ENCODE measurements at regions not wholly inside any gene's neighbourhood (a gene's known extent, or its start where the extent isn't known, plus 50 kb on each side); places are given as distances from the start of the nearest gene placed in this dataset.

DNA sequence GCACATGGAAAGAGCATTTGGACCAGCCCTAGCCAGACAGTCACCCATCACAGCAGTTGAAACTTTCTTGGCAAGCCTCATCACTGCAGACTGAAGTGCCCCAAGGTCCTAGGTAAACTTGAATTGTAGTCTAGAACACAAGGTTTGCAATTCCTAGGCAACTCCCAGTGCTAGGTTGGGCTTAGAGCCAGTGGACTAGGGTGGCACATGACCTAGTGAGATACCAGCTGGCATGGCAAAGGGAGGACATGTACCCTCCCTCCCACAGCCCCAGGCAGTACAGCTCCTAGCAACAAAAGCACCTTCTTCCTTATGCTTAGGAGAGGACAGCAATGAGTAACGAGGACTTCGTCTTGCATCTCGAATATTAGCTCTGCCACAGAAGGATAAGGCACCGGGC is 889.5 kb downstream of the JRKL start:
- DNase-seq (ENCODE audit: low spot score): no peak

DNA sequence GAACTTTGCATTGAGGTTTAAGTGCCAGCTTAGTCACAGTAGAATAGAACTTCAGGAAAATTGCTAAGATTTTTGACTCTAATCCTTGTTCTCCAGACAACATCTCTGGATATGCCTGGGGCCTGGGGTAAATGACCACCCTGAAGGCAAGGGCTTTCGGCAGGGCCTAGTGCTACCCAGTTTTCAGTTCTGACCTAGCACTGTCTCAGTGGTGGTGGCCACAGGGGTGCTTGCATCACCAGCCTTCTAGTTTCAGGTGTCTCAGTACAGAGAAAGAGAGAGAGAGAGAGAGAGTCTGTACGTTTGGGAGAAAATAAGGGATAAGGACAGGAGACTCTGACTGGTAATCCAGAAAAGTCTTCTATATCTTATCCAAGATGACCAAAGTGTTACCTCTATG is 890.5 kb downstream of the JRKL start:
- DNase-seq (ENCODE audit: low spot score): no peak

DNA sequence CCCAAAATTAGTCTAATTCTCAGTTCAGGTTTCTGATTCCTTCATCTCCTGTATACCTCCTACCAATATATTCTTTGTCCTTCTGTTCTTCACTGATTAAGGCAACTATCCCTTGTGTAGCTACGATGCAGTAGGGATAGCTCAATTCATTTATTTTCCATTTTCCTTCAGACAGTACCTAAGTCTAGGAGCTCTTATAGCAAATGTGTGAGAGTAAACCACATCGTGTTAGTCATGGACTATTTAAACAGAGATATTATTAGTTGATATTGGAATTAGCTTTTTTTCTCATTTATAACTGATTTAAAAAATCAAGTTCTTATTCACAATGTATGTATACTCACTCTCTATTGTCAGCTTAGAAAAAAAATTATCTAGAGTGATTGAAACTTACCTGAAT is 900.0 kb downstream of the JRKL start:
- DNase-seq (ENCODE audit: low spot score): no peak

DNA sequence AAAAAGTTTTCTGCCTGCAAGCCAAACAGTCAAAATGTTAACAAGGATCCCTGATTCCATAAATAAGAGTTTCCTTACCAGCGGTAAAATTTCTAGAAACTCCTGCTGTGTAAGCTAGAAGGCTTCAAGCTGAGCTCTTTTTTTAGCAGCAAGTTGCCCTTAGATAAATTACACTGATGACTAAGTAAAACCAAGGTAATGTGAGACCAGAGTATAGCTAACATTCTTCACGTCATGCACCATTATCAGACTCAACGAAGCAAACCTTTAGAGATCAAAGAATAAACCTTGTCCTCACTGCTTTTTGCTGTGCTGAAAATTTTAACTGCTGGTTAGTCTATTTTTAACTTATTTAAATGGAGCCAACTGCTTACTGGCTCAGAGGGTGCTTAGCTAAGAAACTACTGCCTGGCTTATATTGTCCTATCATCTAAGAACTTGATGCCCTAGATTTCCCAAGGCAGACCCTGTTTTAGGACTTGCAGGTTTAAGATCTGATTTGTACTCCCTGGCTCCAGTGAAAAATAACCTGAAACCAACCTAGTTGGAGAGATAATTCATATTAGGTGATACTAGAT is 900.7 kb downstream of the JRKL start:
- DNase-seq (ENCODE audit: low spot score): no peak

DNA sequence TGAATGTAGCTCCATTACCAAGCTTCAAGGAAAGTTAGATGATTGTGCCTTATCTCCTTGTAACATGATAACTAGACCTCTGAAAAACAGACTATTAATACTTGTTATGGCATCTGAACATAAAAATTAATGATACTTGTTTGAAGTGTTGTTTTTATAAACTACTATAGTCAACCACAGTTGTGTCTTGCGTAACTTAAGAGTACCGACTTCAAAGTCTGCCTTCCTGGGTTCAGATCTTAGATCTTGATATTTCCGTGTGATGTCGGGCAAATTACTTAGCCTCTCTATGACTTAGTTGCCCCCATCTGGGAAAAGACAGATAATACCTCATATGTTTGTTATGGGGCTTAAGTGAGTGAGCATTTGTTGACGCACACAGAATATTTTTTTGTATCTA is 906.5 kb downstream of the JRKL start:
- no peak for DNase-seq (ENCODE audit: low spot score)

DNA sequence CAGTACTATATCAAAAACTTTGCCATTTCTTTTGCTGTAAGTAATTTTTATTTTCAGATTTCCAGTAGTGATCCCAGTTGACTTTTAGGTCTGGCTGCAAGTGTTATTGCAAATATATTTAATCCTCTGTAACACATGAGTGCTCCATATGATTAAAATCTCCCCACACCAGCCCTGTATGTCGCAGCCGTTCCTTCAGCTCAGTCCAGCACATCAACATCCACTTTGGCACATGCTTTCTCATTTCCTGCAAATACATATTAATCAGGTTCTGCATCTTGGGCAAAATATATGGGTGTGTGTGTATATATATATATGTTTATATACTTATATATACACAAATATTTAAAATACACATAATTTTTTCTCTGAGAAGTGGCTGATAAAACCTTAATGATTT is 919.5 kb downstream of the JRKL start:
- no peak for DNase-seq (ENCODE audit: low spot score)

DNA sequence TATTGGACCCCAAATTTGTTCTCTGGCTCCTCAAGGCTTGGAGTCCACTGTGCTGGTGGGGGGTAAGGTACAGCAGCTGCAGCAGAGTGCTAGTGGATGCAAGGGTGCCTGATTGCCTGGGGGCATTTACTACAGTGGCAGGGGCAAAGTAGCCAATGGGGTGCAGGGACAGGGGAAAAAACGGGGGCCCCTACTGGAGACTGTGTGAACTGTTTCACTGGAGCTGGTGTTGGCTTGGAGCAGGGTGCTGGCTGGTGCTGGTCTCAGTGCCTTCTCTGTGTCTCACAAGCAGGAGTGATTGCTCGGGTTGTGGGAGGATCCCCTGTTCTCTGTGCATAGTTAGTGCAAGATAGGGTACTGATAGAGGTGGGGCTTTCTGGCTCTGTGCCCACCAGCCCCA is 935.9 kb downstream of the JRKL start:
- DNase-seq (ENCODE audit: low spot score): no peak

DNA sequence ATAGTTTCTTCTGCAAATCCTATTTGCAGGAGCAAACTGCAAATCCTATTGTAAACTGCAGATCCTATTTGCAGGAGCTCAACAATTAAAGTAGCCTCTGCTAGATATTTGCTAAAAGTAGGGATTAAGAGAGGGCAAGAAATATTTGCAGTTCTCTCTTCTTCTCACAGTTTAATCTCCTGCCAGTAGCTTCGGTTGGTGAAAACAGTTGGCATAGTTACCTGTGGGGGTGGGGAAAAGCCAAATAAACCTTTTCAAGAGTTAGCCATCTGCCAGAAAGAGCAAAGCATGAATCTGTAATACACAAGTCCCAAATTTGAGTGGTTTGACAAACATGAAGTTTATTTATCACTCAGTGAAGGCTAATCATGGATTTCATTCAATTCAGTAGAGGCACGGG is 942.5 kb downstream of the JRKL start:
- DNase-seq (ENCODE audit: low spot score): no peak

DNA sequence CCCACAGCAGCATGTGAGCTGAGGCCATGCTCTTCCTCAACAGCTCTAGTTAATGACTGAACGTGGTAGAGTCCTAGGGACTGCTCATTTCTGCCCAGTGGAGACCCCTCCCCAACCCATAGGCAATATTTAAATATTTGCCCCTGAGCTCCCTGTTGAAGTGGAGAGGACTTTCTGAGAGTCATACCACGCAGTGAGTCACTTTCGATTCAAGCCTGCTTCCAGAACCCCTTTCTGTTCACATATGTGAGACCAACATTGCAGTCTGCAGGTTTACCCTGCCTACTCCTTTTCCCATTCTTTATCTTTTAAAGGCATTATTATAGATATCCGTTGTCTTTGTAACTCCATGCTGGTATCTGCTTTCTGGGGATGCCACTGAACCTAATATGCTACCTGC is 946.3 kb downstream of the JRKL start:
- no peak for DNase-seq (ENCODE audit: low spot score)

DNA sequence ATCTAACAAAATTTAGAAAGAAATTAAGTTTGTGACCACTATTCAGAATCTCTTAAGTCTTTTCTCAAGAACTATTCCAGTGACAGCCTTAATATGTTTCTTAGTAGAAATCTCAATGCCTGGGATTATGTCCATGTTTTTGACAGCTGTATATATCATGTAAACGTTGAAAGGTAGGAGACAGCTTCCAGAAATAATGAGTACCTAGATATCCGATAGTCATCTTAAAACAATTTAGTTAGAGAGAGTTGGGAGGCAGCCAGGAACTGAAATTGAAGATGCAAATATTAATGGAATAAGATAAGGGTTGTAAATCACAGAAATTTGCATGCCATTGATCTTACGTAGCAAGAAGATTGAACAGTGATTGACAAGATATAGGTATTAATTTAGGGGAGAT is 955.2 kb downstream of the JRKL start:
- DNase-seq (ENCODE audit: low spot score): no peak

DNA sequence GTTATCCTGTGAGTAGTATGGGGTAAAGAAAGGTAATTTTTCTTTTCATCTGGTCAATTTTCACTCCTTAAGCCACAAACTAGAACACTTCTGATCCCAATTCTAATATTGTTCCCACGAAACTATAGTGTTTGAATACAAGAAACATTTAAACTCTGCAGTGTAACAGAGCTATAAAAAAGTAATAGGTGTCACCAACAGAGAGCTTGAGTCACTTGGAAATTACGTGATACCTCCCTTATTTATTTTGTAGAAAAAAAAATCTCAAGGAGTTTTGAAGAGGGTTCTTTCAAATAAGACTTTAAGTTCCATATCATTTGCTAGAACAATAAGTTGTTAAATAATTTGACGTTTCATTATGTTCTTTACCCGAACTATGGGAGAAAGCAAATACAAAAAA is 959.4 kb downstream of the JRKL start:
- no peak for DNase-seq (ENCODE audit: low spot score)

DNA sequence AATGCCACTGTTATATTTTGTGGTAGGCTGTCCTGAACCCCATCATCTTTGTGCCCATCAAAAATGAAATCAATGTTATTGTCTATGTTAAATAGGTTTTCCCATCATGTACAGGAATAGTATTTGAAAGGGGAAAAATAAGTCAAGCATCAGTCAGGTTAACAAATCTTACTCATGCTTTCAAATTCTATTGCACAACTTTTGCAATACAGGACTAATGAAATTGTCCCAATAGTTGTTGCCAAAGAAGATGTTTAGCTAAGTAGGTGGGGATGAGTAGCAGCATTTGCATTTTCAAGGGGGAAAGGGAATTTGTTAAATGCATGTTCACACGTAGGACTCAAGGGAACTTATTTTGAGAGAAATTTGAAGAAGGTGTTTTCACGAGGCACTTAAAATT is 962.1 kb downstream of the JRKL start:
- DNase-seq (ENCODE audit: low spot score): no peak

DNA sequence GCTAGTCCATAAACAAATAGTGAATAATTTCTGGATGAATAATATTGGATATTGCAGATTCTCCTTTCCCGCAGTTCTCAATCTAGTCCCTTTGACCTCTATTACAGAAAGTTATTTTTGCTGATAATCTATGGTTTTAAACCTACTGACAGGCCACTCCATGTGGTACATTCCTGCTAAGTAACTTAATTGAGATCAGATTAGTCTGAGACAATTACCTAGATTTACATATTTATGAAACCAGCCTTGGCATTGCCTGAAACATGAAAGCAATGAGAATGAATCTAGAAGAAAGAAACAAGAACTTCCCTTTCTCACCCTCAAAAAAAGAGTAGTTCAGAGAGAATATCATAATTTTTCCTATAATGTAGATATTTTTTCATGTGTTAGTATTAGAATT is 964.2 kb downstream of the JRKL start:
- no peak for DNase-seq (ENCODE audit: low spot score)

DNA sequence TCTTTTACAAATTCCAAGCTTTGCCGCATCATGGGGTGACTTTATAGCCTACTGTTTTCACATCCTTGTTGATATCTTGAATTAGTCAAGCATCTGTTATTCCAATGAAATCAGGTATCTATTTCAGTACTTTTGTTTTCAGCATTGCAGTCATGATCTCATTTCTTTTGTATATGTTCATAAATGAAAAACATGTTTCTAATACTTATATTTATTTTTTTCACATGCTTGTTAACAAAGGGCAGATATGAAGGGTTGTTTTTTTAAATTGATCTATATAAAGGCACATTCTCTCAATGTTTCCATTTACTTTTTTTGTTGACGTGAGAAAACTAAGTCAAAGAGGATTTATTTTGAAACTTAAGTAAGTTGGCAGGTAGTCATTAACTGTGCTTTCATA is 964.8 kb downstream of the JRKL start:
- DNase-seq (ENCODE audit: low spot score): no peak

DNA sequence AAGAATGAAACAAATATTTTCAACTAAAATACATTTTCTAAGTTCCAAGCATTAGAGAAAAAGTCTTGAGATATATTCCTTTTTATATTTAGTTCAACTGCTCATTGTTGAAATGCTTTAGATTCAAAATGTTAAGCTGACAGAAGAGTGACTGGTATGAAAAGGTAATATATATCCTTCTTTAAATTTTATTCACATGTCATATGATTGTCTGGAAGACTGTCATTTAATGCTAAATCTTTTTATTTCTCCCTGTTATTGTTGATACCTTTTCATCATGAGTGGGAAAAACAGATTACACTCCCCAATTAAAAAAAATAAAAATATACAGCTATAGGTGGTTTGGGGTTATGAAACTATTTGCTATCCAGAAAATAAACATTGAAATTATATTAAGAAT is 965.4 kb downstream of the JRKL start:
- no peak for DNase-seq (ENCODE audit: low spot score)

DNA sequence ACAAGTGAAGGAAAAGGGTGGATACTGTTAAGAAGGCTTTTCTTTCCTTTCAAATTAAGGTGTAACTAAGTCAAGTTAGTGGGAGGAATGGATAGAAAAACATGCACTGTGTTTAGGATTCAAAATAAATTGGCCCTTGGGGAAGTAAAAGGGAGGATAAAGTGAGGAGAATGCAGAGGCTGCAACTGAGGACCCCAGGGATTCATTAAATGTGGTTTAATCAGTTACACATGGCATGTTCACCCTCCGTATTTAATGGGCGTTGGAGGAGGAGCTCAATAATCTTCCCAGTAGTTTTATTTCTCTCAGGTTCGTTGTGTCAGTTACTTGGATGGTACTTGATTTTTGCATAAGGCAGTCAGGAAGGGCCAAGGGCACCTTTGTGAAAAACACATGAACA is 966.3 kb downstream of the JRKL start:
- DNase-seq (ENCODE audit: low spot score): no peak

DNA sequence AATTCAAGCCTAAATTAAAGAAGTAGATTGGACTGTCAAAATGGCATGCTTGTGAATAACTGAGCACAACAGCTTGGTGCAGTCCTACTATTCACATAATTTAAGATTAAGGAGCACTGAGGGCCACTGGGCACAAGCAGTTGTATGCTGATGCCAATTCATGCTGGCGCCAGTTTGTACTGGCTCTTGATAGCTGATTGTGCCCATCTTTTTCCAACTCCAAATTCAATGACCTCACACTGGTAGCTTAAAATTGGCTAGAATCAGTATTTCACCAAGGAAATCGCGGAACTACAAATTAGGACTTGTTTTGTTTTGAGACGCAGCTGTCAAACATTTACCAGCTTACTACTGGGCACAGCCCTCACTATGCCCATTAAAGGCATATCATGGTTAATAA is 969.2 kb downstream of the JRKL start:
- DNase-seq (ENCODE audit: low spot score): no peak

DNA sequence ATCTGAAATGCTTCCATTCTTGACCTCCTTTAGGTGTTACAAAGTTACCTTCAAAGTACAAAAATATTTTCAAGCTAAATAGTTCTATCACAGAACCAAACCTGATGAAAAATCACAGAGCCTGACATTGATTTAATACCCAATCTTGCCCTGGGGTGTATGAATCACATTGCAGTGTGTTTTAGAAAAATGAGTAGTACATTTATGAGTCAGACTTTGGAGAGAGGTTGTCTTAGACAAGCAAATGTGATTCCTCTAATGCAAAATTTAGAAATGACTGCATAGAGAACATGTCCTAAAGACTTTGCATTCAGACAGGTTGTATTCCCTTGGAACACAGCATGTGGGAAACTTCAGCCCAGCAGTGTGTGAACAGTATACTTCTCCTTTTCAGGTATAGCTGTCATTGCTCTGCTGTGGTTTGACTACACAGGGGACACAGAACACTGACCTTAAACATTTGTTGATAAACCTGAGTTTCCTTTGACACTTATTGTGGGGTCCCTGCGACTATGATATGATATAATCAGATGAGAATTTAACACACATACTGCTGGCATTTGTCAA is 972.1 kb downstream of the JRKL start:
- no peak for DNase-seq (ENCODE audit: low spot score)

DNA sequence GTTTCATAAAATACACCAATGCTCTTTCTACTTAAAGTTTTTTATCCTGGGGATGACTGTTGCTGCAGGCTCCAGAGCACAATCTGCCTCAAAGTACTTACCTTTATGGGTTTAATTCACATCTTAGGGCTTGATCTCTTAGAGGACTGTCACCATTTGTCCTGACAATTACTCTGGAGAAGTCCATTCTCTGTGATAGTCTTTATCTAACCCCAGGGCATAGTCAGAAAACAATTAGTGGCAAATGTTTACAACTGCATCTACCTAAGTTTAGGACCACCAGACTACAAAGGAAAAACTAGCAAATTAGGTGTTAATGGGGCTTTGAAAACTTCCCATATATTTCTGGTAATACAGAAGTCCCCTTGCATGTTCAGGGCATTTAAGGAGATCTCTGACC is 973.5 kb downstream of the JRKL start:
- DNase-seq (ENCODE audit: low spot score): no peak

DNA sequence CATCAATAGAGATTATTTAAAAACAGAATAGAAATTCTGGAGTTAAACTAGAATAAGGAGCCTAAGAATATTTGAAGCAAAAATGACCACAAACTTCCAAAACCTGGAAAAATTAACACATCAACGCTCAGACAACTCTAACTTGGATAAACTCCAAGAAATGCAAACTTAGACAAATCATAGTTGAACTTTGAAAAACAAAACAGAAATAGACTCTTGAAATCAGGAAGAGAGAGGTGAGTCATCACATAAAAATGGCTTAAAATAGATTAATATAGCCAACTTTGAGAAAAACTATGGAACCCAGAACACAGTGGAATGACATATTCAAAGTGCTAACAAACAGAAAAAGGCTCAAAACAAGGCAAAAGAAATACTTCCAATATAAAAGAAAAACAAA is 974.2 kb downstream of the JRKL start:
- DNase-seq (ENCODE audit: low spot score): no peak

DNA sequence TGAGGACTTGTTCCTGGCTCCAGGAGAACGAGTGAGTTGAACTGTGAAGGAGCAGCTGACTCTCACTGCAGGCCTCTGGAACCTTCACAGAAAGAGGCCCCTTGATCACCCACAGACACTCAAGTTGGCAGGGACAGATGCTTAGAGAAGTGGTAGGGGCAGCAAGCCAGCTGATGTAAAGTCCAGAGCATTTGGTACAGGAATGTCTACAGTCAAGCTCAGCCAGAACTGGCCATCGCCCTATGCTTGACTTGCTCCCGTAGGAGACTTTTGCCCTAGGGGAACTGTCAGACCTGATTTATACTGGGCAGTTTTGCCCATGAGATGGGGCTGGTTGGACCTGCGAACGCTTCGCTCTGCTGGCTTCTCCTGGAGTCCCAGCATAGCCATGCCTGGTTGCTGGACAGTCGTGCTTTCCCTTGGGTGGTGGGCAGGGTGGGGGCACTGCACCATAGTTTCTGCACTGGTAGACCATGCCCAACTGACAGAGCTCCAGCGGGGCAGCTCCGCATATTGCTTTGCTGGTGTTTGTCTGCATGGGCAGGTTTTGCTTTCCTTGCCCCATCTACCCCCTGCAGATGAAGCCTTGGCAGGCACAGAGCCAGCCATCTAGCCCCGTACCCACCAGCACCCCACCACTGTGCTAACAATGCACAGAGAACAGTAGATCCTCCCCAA is 977.7 kb downstream of the JRKL start:
- DNase-seq (ENCODE audit: low spot score): no peak

DNA sequence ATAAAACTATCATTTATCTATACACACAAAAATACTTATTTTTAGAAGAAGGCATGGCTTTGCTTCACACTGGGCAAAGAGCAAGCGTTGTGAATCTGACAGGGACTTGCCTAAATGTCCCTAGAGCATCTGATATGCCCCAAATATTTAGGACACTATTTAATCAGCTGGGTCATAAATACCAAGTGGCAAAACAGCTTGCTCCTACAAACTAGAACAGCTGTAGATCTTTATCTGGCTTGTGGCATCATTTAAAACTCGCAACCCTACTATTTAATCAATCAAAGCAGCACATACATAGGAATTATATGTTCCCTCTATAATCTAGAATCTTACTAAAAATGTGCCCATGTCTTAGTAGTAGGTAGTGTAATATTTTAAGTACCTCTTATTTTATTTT is 999.5 kb downstream of the JRKL start:
- no peak for DNase-seq (ENCODE audit: low spot score)

DNA sequence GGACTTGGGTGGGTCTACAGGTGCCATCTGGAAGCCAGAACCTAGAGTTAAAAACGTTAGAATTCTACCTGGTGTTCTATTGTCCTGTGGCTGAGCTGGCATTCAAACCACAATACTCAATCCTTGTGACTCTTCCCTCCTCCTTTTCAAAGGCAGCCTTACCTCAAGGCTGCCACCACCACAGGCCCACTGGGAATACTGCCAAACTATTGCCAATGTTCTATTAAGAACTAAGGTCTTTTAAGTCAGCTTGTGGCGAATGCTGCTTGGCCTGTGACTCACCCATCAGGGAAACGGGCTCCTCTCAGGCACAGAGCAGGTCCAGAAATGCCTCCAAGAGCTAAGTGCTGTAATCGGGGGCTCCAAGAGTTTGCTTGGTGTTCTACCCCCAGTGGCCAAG is 1008.4 kb downstream of the JRKL start:
- no peak for DNase-seq (ENCODE audit: low spot score)

DNA sequence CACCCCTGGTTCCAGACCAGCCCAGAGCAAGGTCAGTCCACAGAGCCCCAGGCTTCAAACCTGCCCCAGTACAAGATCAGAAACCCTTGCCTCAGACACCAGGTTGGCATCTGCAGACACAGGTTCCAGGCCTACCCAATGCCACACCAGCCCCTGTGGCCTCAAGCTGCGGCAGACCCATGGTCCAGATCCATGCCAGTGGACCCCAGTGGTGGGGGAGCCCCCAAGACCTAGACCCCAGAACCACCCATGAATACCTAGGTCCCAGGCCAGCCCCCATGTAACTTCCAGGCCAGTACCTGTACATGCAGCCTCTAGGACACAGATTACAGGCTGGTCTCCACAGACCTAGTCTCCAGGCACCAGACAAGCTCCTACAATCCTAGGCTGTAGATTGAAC is 1019.3 kb downstream of the JRKL start:
- DNase-seq (ENCODE audit: low spot score): no peak

Data from AG08395 (cell line).